ENCODE measurements at regions not wholly inside any gene's neighbourhood (a gene's known extent, or its start where the extent isn't known, plus 50 kb on each side); places are given as distances from the start of the nearest gene placed in this dataset.

- no peak for DNase-seq
Measured at GRCh38 chr14:62599616-62600385, 445.5 kb downstream of the KCNH5 start.

DNA sequence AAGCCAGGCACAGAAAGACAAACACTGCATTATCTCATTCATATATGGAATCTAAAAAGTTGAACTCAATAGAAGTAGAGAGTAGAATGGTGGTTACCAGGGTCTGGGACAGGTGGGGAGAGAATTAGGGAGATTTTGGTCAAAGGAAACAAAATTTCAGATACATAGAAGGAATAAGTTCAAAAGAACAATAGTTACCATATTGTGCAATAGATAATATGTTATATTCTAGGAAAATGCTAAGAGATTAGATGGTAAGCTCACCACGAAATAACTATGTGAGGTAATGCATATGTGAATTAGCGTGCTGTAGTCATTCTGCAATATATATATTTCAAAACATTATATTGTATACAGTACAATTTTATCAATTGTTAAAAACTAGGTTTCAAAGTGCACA, 442.5 kb downstream of the KCNH5 start:
- no peak for DNase-seq

GRCh38 chr14:62604524-62604923, 440.7 kb downstream of the KCNH5 start:
- no peak for DNase-seq

DNA sequence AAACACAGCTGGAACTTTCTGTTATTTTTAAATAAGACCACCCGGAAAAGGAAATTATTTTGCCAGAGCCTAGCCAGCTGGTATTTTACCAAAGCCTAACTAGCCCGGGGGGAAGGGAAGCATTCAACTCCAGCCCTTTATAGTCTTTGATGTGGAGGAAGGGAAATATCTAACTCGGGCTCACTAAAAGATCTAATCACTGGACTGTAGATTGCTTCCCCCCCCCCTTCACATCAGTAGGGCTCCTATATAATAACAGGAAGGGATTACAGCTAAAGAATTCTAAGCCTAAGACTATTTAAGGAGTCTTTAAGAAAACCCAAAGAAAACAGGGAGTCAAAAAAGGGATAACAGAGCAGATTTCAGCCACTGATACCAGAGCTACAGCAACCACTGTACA, 431.1 kb downstream of the KCNH5 start:
- no peak for DNase-seq

DNA sequence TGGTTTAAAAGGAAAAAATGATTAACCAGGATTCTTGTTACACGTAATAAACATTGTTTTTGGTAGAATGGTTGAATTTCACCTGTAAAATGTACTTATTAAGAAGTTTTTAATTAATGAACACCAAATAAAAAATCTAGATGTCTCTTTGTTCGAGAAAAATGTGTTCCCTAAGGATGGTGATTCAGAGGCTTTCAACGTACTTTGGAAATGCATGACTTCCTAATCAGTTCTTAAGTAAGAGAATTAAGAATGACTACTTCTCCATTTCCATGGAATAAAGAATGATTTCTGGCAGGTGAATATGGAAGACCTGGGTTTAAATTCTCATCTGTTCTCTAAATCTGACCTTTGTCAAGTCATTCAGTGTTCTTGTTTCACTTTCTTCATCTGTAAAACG, 428.6 kb downstream of the KCNH5 start:
- no peak for DNase-seq

DNA sequence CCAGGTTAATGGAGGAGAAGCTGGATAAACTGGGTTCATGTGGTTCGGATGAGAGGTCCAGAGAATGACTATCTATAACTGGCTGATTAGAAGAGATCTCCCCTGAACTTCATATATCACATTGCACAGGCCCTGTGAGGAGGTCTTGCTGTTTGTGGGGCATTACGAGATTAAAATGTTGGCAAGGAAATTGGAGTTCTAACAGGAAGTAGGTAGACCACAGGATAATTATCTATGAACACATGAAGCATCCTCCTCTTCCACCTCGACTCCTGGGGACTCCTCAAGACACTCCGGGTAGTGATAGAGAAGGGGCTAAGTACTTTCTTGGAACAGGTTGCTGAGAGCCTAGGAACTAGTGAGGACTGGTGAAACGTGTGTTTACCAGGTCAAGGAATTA, 418.8 kb downstream of the KCNH5 start:
- DNase-seq, result no peak

DNA sequence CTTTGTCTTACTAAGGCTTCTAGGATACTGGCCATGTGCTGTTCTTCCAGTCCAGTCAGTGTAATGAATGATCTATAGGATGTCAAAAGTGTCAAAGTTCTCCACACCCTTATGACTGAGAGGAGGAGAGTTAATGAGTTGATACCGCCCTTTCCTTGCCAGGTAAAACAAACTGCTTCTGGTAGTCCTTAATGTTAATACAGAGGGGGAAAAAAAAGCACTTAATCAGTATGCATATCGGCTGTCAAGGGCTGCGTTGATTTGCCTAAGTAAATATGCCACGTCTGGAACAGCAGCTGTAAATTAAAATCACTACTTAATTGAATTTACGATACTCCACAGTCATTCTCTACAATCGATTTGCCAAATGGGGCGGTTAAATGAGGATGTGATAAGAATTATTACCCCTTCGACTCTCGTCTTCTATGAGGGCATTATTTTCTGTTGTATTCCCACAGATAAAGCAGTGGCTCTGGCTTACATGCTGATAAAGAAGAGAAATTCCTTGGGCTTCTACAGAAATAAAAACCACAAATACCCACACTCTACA, 416.0 kb downstream of the KCNH5 start:
- DNase-seq, result no peak

- peak; percentile 25 for DNase-seq
Measured at GRCh38 chr14:62631176-62631575, 414.1 kb downstream of the KCNH5 start.

GRCh38 chr14:62632771-62633170, 412.5 kb downstream of the KCNH5 start:
- no peak for DNase-seq

DNA sequence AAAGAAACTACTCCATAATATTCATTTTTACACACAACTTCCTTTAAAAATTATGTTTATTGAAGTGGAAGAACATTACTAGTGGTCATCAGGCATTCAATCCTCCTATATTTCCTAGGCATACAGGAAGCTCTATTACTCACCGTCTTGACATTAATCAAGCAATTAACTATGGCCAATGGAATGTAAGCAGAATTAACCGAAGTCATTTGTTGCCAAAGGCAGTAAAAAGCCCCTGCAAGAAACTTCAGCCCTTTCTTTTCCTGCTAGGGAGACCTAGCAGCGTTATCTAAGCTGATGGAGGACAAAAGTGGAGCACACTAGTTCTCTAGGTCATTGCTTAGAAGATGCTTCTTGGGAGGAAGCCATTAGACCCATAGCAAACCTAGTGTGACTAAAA, 399.6 kb downstream of the KCNH5 start:
- DNase-seq, result no peak

All from NCI-H2171 (cell line).